Epidermal melanocyte (primary cell): ENCODE measurements at regions not wholly inside any gene's neighbourhood (a gene's known extent, or its start where the extent isn't known, plus 50 kb on each side); places are given as distances from the start of the nearest gene placed in this dataset.

Source experiments
- DNase-seq: peaks from one replicate; pipeline ENCODE4 v3.0.0; 2011; ENCODE audit warnings: low spot score; ENCODE audit not compliant: insufficient read length

DNA sequence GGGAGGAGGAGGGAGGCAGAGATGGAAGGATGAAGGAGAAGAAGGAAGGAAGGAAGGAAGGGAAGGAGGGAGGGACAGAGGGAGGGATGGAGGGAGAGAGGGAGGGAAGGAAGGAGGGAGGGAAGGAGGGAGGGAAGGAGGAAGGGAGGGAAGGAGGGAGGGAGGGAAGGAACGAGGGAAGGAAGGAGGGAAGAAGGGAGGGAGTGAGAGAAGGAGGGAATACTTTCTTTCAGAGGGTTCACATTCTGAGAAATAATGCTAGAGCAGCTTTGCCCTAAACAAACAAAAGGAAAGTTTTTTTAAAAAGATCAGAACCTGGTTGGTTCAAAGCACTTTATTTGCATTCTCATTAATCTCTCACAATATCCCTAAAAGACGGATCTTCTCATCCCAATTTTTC lies 96.1 kb upstream of the NXT1 start:
- no peak for DNase-seq

DNA sequence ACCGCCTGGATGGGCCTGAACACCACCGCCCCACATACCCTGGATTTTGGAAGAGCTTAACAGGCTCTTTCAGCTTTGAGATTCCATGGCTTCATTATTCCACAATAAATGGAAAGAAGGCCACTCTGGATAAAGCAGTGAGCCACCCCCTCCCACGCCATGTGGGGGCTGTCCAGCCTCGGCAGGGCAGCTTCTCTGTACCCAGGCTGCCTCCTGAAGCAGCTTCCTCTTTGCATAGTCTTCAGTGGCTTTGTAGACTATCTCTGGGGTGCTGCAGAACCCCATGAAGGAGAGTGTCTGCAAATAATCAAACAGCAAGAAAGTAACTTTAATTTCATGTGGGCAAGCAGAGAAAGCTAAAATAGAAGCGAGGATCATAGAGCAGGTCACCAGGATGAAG lies 96.6 kb upstream of the NXT1 start:
- DNase-seq, result no peak

DNA sequence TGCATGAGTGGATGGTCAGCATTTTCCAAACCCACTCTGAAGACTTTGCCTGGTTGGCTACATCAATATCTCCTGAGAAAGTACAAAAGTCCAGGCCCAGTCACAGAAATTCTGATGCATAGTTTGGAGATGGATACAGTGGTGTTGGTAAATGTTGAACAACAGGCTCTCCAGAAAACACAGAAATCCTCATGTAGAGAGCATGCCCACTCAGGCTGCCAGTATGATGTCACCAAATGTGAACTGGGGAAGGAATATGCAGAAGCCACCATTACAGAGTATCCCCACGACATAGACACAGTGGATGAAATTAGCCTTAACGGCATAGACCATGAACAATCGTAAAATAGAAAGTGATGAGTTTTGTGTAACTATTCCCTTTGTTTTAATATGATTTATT lies 97.1 kb upstream of the NXT1 start:
- DNase-seq, result no peak

DNA sequence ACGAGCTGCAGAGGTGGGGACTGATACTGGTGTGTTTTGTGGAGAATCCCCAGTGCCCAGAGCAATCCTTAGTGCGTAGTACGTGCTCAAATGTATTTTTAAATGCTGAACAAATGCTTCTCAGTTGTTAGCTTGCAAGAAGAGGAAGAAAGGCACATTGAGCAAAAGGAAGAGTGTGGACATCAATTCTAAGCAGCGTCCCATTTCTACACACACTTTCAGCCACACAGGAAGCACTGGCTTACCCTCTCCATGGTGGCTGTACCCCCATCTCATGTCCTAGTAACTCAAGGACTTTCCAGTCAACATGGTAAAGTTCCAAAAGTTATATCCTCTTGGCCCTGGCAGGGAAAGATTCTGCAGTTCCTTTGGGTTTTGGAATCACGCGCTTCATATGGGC lies 98.8 kb upstream of the NXT1 start:
- DNase-seq, result no peak

DNA sequence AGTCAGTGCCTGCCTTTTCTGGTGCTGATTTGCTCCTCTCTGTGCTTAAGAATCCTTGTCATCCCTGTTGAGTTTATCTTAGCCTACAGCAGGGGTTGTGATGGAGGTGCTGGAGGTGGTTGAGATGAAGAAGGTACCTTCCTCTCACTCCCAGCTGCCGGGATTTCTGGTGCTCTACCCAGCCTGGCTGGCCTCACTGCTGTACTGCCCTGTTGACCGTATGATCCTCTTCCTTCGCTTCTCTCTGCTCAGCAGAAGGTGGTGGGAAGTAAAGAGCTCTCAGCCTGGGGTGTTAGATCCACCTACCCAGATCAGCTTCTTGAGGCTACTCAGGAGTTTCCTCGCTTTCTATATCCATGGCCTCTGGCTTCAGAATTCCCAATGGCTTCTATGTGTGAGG lies 101.0 kb upstream of the NXT1 start:
- DNase-seq, result no peak

DNA sequence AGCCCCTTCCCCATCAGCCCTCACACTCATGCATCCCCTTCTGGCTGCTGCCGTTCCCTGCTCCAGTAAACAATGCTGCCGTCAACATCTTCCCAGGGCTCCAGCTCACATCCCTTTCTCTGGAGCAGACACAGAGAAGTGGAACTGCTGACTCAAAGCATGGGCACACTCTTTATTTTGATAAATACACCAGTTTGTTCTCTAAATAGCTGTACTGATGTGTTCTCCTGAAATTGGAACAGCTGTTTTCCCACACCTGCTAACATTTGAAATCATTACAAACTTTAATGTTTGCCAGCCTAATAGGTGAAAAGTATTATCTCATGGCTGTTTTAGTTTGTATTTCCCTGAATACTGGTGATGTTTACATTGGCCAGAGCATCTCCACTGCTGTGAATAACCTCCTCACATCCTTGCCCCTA lies 102.1 kb upstream of the NXT1 start:
- no peak for DNase-seq

DNA sequence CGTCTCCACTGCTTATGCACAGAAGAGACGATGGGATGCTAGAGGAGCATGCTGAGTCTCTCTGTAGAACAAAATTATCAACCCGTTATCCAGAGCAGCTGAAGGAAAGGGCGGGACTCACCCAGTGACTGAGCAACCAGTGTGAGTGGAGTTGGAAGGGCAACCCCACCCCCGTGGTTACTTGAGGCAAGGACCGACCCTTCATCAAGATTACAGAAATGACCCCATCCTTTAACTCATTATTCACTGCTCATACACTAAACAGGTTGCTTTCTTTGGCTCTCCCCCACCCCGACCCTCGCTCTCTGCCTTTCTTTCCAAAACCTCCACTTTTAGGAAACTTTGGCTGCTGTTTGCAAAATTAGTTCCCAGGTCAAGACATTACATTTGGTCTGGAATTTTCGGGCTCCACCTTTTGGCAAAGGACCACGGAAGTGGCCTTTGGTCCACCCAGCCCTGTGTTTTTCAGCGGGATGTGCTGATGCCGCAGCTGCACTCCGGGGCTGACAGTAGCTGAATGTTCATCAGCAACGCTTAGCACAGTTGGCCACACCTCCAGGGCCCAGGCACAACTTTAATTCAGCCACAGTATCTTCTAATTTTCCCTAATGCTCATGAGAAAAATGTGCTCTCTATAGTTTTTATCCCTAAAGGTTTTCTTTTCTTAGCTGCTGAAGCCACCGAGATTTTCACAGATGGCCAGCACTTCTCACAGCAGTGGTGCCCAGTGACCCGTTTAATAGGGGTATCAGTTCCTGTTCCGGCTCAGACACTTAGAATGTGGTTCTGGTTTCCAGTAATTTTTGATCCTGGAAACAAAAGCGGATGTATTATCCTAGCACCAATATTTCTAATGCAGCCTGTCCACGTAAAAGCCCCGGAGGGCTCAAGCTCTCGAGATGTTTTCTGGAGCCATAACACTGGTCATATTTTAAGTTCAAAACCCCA lies 103.6 kb upstream of the NXT1 start:
- DNase-seq, result no peak

DNA sequence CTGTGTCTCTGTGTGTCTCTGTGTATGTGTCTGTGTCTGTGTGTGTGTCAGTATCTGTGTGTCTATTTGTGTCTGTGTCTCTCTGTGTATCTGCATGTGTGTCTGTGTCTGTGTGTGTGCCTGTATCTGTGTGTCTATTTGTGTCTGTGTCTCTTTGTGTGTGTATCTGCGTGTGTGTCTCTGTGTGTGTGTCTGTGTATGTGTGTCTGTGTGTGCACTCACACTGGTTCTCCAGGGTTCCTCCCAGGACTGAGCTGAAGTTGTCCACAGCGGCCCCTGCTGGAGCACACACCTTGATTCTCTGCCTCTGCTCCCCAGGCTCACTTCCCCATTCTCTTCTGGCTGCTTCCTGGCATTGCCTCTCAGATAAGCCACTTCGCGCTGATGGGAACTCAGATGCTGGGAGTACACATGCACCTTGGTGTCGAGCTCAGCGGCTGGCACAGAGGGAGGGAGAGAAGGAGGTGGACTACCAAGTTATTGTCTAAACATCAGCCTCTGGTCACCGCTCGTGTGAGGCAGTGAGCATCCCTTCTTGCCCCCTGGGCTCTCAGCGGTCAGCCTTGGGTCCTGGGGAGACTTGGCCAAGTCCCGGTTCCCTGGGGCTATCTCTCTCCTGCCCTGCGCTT lies 104.9 kb upstream of the NXT1 start:
- DNase-seq, result no peak

DNA sequence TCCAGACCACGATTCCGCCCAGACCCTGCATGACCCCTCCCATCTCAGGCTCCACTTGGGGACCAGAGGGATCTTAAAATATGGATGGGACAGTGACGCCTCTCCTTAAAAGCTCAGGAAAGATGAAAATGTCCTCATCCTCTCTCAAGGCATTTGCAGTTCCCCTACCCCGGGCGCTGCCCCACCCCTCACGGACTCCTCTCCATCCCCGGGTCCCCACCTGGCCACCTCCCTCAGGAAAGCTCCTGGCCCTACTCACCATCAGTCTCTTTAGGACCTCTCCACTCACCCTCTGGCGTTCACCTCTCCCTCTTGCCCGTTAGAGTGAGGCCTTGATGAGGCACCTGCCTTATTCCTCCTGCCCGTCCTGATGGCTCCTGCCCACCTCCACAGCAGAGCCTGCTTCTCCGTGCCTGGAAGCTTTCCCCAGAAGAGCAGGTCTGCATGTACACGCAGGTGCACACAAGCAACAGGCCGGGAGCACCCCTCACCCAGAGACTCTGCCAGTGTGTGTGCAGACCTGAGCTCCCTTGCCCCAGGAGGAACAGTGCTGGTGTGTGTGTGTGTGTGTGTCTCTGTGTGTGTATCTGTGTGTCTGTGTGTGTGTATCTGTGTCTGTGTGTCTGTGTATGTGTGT lies 105.6 kb upstream of the NXT1 start:
- DNase-seq, result no peak

DNA sequence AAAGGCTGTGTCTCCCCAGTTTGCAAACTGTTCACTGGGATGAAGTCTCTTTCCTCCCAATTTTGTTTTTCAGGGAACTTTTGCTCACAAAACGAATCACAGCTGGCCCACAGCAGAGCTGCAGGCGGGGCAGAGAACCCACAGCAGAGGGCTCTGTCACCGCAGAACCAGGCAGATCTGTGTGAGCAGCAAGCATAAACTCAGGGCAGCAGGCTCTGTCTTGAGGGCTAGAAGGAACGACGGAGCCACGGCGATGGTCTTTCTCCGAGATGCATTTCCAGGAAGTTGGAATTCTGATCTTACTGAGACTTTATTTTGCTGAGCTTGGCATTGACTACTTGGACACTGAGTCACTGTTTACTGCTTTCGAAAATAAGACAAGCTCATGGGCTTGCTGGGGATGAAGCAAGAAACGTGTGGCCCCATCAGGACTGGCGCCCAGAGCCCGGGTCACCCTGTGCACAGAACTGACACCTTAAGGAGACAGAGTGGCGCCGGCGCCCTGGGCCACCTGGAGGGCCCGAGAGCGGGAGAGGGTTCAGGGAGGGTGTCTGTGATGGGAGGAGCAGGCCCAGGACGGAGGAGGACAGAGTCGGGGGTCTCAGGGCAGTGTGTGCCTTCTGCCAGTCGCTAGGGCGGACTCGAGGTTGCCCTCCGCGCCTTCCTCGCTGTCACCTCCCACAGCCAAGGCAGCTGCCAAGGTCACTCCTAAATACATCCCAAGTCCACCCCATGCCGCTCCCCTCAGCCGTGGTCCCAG lies 106.3 kb upstream of the NXT1 start:
- DNase-seq, result no peak

DNA sequence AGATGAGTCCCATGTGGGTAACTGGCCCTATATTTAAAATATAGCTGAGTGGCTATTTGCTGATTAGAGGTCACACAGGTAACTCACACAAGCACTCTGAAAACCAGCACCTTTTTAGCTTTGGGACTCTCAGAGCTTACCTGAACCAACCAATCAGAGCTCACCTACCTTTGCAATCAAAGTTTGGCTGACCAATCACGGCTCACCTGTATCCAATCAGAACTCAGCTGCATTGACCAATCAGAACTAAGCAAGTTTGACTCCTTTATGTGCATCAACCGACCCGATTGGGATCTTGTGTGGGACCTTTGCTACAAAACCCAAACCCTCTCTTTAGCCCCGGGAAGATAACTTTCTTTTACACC lies 106.8 kb upstream of the NXT1 start:
- DNase-seq, result no peak

DNA sequence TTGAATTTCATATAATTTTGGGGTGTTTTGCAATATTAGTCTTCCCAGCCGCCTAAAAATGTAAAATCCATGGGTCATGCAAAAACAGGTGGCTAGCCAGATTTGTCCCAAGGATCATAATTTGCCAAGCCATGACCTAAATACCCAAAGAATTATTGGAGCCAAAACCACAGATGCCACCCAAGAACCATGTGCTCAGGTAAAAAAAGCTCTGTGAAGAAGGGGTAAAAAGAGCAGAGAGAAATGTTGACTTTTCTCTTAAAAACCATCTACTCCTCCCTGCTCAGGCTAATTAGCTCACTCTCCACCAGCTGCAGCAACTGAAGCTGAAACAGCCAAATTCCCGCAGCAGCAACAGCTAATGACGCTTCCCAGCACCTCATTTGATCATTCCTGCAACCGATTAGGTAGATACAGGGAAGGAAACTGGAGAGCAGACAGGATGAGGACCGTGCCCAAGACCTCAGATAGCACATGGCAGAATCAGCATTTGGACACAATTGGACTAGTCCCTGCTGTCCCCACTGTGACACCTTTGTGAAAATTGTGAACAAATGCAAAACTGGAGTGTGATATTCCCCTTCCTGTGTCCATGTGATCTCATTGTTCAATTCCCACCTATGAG lies 107.9 kb upstream of the NXT1 start:
- DNase-seq, result no peak

DNA sequence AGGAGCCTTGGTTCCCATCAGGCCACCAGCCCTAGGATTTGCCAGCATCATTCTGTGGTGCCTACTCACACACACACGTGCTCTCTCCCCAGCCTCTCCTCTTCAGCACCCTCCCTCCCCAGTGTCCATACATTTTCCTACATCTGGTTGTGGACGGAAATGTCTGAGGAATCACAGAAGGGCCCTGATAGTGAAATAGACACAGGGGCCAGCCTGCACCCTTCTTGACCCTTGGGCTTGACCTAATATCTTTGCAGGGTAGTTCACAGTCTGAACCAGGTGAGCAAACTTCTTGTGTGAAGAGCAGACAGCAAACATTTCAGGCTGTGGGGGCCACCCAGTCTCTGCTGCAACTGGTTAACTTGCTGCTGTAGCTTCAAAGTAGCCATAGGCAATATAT lies 108.5 kb upstream of the NXT1 start:
- no peak for DNase-seq

DNA sequence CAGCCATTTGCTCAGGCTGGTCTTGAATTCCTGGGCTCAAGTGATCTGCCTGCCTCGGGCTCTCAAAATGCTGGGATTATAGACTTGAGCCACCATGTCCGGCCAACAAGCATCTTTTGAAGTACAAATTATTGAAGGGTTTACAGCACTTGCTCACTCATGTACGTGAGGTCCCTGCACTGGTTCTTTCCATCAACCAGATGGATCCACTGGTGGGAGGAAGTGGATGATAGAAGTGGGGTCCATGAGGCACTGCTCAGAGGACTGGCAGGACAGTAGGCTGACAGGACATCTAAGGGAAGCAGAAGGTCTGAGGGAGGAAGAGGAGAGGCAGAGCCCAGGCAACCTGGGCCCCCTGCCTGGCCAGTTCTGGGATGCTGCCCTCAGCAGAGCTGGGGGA lies 109.2 kb upstream of the NXT1 start:
- DNase-seq, result no peak

DNA sequence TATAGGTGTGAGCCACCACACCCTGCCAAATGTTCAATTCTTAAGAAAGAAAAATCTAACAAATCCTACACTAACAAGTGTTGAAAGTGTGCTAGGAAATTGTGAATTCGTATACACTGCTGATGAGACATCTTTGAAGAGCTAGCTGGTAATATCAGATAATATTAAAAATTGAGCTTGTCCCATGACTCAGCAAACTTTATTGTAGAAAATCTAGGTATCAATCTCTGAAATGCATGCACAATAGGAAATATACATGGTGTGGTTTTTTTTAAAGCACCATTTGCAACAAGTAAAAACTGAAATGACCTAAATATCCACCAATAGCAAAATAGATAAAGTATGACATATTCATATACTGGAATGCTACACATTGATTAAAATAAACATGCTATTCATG lies 110.1 kb upstream of the NXT1 start:
- no peak for DNase-seq

DNA sequence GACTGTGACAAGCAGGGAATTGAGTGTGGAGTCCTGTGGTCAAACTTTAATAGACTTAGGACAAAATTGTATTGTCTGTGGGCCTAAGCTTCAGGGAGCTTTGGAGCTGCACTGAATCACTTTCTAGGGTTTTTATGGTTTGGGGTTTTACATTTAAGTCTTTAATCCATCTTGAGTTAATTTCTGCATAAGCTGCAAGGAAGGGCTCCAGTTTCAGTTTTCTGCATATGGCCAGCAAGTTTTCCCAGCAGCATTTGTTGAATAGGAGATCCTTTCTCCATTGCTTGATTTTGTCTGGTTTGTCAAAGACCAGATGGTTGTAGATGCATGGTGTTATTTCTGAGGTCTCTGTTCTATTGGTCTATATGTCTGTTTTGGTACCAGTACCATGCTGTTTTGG lies 113.4 kb upstream of the NXT1 start:
- no peak for DNase-seq

DNA sequence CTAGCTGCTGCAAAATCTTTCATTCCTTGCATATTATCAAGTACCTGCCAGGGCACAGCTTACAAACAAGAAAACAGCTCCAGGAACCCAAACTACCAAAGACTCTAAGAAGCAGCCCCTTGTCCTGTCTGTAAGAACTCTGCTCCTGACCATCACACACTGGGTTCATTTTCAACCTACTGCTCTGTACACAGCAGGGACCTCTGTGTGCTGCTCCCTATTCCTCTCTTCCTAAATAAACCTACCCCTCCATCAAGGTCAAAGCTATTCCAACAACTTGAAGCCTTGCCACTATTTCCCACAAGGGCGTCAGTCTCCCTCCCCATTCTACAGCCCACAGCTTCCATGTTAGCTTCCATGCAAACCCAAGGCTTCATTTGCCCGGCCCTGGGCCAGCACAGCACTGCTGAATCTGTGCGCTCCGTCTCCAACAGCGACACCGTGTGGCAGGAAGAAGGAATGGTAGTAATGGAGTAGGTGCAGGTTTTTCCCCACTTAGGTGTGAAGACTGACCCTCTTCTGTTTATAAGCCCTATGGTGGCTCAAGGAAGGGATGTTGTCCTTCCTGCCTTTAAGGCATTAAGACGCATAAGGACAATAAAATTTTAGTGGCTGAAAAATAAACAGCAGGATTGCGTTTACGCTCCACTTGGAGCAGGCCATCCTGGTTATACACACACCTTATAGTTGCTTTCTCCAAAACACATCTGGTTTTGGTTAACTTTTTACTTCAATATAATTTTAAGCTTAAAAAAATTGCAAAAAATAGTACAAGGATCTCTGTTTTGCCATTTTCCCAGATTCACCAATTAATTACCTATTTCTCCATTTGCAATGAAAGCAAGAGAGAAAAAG lies 115.2 kb upstream of the NXT1 start:
- no peak for DNase-seq

DNA sequence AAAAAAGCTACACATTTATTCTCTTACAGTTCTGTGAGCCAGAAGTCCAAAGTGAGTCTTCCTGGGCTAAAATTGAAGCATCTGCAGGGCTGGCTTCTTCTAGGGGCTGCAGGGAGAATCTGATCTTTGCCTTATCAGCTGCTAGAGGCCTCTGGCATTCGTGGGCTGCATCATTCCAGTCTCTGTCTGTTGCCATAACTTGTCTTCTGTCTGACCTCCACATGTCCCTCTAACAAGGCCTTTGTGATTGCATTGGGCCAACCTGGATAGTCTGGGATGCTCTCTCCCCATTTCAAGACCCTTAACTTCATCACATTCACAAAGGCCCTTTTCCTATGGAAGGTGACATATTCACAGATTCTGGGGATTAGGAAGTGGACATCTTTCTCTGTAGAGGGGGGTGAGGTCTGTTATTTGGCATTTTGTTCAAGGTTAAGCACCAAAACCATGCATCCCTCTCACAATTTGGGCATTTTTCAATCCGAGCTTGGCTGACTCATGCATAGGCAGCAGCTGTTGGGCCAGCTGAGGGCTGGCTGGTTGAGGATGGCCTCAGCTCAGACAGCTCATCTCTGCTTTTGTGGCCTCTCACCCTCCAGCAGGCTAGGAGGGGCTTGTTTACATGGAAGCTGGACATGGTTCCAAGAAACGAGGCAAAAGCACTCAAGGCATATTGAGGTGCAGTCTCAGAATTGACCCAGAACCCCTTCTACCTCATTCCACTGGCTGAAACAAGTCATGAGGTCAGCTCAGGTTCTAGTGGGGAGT lies 116.1 kb upstream of the NXT1 start:
- DNase-seq, result no peak

DNA sequence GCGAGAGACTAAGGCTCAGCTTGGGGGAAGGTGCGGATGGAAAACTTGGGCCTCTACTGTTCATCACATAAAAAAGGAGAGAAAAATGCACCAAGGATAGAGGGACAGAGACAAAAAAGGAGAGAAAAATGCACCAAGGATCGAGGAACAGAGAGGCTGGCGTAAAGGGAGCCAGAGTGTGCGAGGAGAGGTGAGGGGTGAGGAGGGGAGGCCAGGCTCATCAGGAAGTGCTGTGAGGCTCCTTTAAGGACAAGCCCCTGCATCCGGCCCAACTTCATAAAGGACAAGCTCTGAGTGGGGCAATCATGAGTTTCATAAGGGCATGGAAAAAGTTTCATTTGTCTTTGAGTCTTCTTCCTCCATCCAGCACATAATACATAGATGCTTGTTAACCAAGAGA lies 117.2 kb upstream of the NXT1 start:
- DNase-seq, result no peak
